ENCODE measurements at regions not wholly inside any gene's neighbourhood (a gene's known extent, or its start where the extent isn't known, plus 50 kb on each side); places are given as distances from the start of the nearest gene placed in this dataset.
"Not testable (repeated sequence)": the region's sequence is repeated elsewhere in the genome, so short reads cannot be mapped to it uniquely, and the experiment has no call there.

- peak; percentile 12 for DNase-seq
Observed at GRCh38 chr12:8396225-8397071, 59.3 kb upstream of the CLEC6A start.

- DNase-seq = not testable (repeated sequence)
Observed at GRCh38 chr12:8397378-8397777, 58.4 kb upstream of the CLEC6A start.

GRCh38 chr12:8399496-8400034 is 56.2 kb upstream of the CLEC6A start:
- DNase-seq = not testable (repeated sequence)

GRCh38 chr12:8403834-8404233 is 51.9 kb upstream of the CLEC6A start:
- not testable (repeated sequence) for DNase-seq

GRCh38 chr12:8404341-8404740 is 51.4 kb upstream of the CLEC6A start:
- not testable (repeated sequence) for DNase-seq

All from DMS79 treated with DMSO at 0.1 percent for 48 hours (cell line).